ENCODE measurements at regions not wholly inside any gene's neighbourhood (a gene's known extent, or its start where the extent isn't known, plus 50 kb on each side); places are given as distances from the start of the nearest gene placed in this dataset.

- ChIA-PET POLR2A (no interaction called here), CTCF (no interaction called here)
- Histone ChIP-seq H3K9me3 (ENCODE audit: control insufficient read depth, insufficient read depth, low read length) (no peaks in the 10 kb centered on the region), H3K27ac (ENCODE audit: low read depth, low read length) (no peak overlapping the region), H3K27me3 (ENCODE audit: control insufficient read depth, insufficient read depth, low read length) (no peaks in the 10 kb centered on the region), H3K4me3 (ENCODE audit: low read depth, low read length) (no peak overlapping the region)
- DNase-seq (ENCODE audit: low read depth, low spot score): no peak
- TF ChIP-seq CTCF (IDR thresholded peaks at IDR 0.05; ENCODE audit: low read depth, low read length): no peak
These were observed 260.1 kb upstream of the RASGRP1 start for GRCh38 chr15:38824719-38825118.

- Histone ChIP-seq H3K27ac (ENCODE audit: low read depth, low read length) (no peak overlapping the region), H3K4me3 (ENCODE audit: low read depth, low read length) (no peak overlapping the region), H3K27me3 (ENCODE audit: control insufficient read depth, insufficient read depth, low read length) (no peaks in the 10 kb centered on the region), H3K9me3 (ENCODE audit: control insufficient read depth, insufficient read depth, low read length) (no peaks in the 10 kb centered on the region)
- ChIA-PET POLR2A (no interaction called here), CTCF (interaction anchor here (1.9 kb wide), 1 partner anchor 10 kb away, joined by 5 read pairs; no protein-coding TSS in a partner anchor)
- TF ChIP-seq CTCF (IDR thresholded peaks at IDR 0.05; ENCODE audit: low read depth, low read length): no peak
- DNase-seq (ENCODE audit: low read depth, low spot score): no peak
These were observed 262.3 kb upstream of the RASGRP1 start for GRCh38 chr15:38826880-38827279.

GRCh38 chr15:38828031-38828532 lies 263.5 kb upstream of the RASGRP1 start:
- no peak for DNase-seq (ENCODE audit: low read depth, low spot score)
- POLR2A ChIA-PET: no interaction called here
- CTCF ChIA-PET: interaction anchor here (1.9 kb wide), 1 partner anchor 12 kb away, joined by 5 read pairs; no protein-coding TSS in a partner anchor
- H3K27me3 ChIP-seq (ENCODE audit: control insufficient read depth, insufficient read depth, low read length): no peaks in the 10 kb centered on the region
- H3K27ac ChIP-seq (ENCODE audit: low read depth, low read length): no peak overlapping the region
- no peaks in the 10 kb centered on the region for H3K9me3 ChIP-seq (ENCODE audit: control insufficient read depth, insufficient read depth, low read length)
- TF ChIP-seq CTCF (IDR thresholded peaks at IDR 0.05; ENCODE audit: low read depth, low read length): no peak
- H3K4me3 ChIP-seq (ENCODE audit: low read depth, low read length): no peak overlapping the region

GRCh38 chr15:38829086-38829485 lies 264.5 kb upstream of the RASGRP1 start:
- TF ChIP-seq CTCF (IDR thresholded peaks at IDR 0.05; ENCODE audit: low read depth, low read length): no peak
- H3K27ac ChIP-seq (ENCODE audit: low read depth, low read length): no peak overlapping the region
- no peaks in the 10 kb centered on the region for H3K27me3 ChIP-seq (ENCODE audit: control insufficient read depth, insufficient read depth, low read length)
- POLR2A ChIA-PET: interaction anchor here (0.7 kb wide), 1 partner anchor 260 kb away, joined by 4 read pairs; no protein-coding TSS in a partner anchor
- CTCF ChIA-PET: no interaction called here
- no peak overlapping the region for H3K4me3 ChIP-seq (ENCODE audit: low read depth, low read length)
- no peaks in the 10 kb centered on the region for H3K9me3 ChIP-seq (ENCODE audit: control insufficient read depth, insufficient read depth, low read length)
- DNase-seq (ENCODE audit: low read depth, low spot score): no peak

GRCh38 chr15:38842226-38842625 lies 277.6 kb upstream of the RASGRP1 start:
- DNase-seq (ENCODE audit: low read depth, low spot score): no peak
- POLR2A ChIA-PET: interaction anchor here (0.6 to 1.1 kb wide), 2 partner anchors 54 to 154 kb away, joined by 3 read pairs; no protein-coding TSS in a partner anchor
- TF ChIP-seq CTCF (IDR thresholded peaks at IDR 0.05; ENCODE audit: low read depth, low read length): no peak
- Histone ChIP-seq H3K9me3 (ENCODE audit: control insufficient read depth, insufficient read depth, low read length) (peaks cover 5% of the 10 kb centered on the region; the same call in 1 of the 2 replicates), H3K27ac (ENCODE audit: low read depth, low read length) (no peak overlapping the region), H3K4me3 (ENCODE audit: low read depth, low read length) (no peak overlapping the region), H3K27me3 (ENCODE audit: control insufficient read depth, insufficient read depth, low read length) (no peaks in the 10 kb centered on the region)
- CTCF ChIA-PET: interaction anchor here (0.6 to 1.8 kb wide), 6 partner anchors 11 to 428 kb away, joined by 3 to 5 read pairs (median 4); no protein-coding TSS in a partner anchor
